ENCODE measurements at regions not wholly inside any gene's neighbourhood (a gene's known extent, or its start where the extent isn't known, plus 50 kb on each side); places are given as distances from the start of the nearest gene placed in this dataset.

- DNase-seq (ENCODE audit: insufficient read length, low spot score) (no peak), FAIRE-seq (no peak)
- no peak for TF ChIP-seq POLR2A (IDR thresholded peaks at IDR 0.05; ENCODE audit: low read depth, low read length)
These were observed 60.3 kb upstream of the SPATA13 start for GRCh38 chr13:24100188-24100587.

- DNase-seq (ENCODE audit: insufficient read length, low spot score), result no peak
- no peak for FAIRE-seq
- TF ChIP-seq POLR2A (IDR thresholded peaks at IDR 0.05; ENCODE audit: low read depth, low read length), result no peak
These were observed 56.6 kb upstream of the SPATA13 start for GRCh38 chr13:24103782-24104372.

- DNase-seq (ENCODE audit: insufficient read length, low spot score) (no peak), FAIRE-seq (no peak)
- no peak for TF ChIP-seq POLR2A (IDR thresholded peaks at IDR 0.05; ENCODE audit: low read depth, low read length)
These were observed 55.8 kb upstream of the SPATA13 start for GRCh38 chr13:24104723-24105122.

- TF ChIP-seq POLR2A (IDR thresholded peaks at IDR 0.05; ENCODE audit: low read depth, low read length), result no peak
- DNase-seq (ENCODE audit: insufficient read length, low spot score) (no peak), FAIRE-seq (no peak)
These were observed 54.1 kb upstream of the SPATA13 start for GRCh38 chr13:24106429-24106828.

- FAIRE-seq (no peak), DNase-seq (ENCODE audit: insufficient read length, low spot score) (no peak)
These were observed 52.4 kb upstream of the SPATA13 start for GRCh38 chr13:24107955-24108614.

GRCh38 chr13:24108615-24108965, 51.9 kb upstream of the SPATA13 start:
- DNase-seq (ENCODE audit: insufficient read length, low spot score) (no peak), FAIRE-seq (no peak)
- no peak for TF ChIP-seq POLR2A (IDR thresholded peaks at IDR 0.05; ENCODE audit: low read depth, low read length)

More at GRCh38 chr13:24107955-24108614, 52.4 kb upstream of the SPATA13 start:
- no peak for TF ChIP-seq POLR2A (IDR thresholded peaks at IDR 0.05; ENCODE audit: low read depth, low read length)

GRCh38 chr13:24110011-24110410, 50.5 kb upstream of the SPATA13 start:
- FAIRE-seq (no peak), DNase-seq (ENCODE audit: insufficient read length, low spot score) (no peak)
- TF ChIP-seq POLR2A (IDR thresholded peaks at IDR 0.05; ENCODE audit: low read depth, low read length), result no peak
